Liver (tissue), 8 donors: ENCODE measurements at regions not wholly inside any gene's neighbourhood (a gene's known extent, or its start where the extent isn't known, plus 50 kb on each side); places are given as distances from the start of the nearest gene placed in this dataset.

ENCODE experiments used
- DNase-seq: peaks from one replicate; pipeline ENCODE4 v3.0.0-alpha.2; 2017; ENCODE audit warnings: low spot score
- H3K27ac ChIP-seq, 2 donors: one replicate each; pipeline ENCODE4 v1.7.0; 2013; ENCODE audit warnings: inconsistent platforms in 2 of 2, low read length in 2 of 2, control low read depth in 1 of 2, low read depth in 1 of 2, mild to moderate bottlenecking in 1 of 2
- H3K27me3 ChIP-seq, 4 donors: one replicate each; pipeline versions ENCODE4 v1.6.1 to v1.7.0; 2013; ENCODE audit warnings: low read length in 3 of 4, inconsistent platforms in 1 of 4, mild to moderate bottlenecking in 1 of 4, moderate library complexity in 1 of 4; ENCODE audit not compliant: control insufficient read depth in 4 of 4, insufficient read depth in 4 of 4
- H3K36me3 ChIP-seq, 4 donors: one replicate each; pipeline versions ENCODE4 v1.6.1 to v1.7.0; 2013; ENCODE audit warnings: low read length in 3 of 4, mild to moderate bottlenecking in 3 of 4, low read depth in 1 of 4, moderate library complexity in 1 of 4; ENCODE audit not compliant: control insufficient read depth in 4 of 4, insufficient read depth in 3 of 4
- H3K4me1 ChIP-seq, 4 donors: one replicate each; pipeline versions ENCODE4 v1.6.1 to v1.7.0; 2013; ENCODE audit warnings: low read length in 3 of 4, mild to moderate bottlenecking in 3 of 4, moderate library complexity in 1 of 4; ENCODE audit not compliant: control insufficient read depth in 4 of 4, insufficient read depth in 4 of 4
- H3K4me3 ChIP-seq, 3 donors: one replicate each; pipeline versions ENCODE4 v1.6.1 to v1.7.0; 2013; ENCODE audit warnings: low read length in 3 of 3, control low read depth in 1 of 3, low read depth in 1 of 3, mild to moderate bottlenecking in 1 of 3
- H3K9ac ChIP-seq, 2 donors: one replicate each; pipeline ENCODE4 v1.7.0; 2013; ENCODE audit warnings: low read length in 2 of 2, mild to moderate bottlenecking in 2 of 2, moderate library complexity in 2 of 2, control low read depth in 1 of 2, low read depth in 1 of 2
- H3K9me3 ChIP-seq, 4 donors: one replicate each; pipeline versions ENCODE4 v1.6.1 to v1.7.0; 2013; ENCODE audit warnings: low read length in 3 of 4; ENCODE audit not compliant: control insufficient read depth in 4 of 4
- EGR1 ChIP-seq, 2 donors: IDR thresholded peaks; 2 replicates each; pipeline ENCODE4 v1.6.1; 2016 to 2018; ENCODE audit warnings: antibody characterized with exemption in 2 of 2, low read depth in 2 of 2
- FOXA1 ChIP-seq: IDR thresholded peaks from 2 replicates; pipeline ENCODE4 v1.6.1; 2016; ENCODE audit warnings: antibody characterized with exemption
- FOXA2 ChIP-seq: IDR thresholded peaks from 2 replicates; pipeline ENCODE4 v1.6.1; 2016; ENCODE audit warnings: antibody characterized with exemption
- GABPA ChIP-seq, 2 donors: IDR thresholded peaks in 1 of 2; conservative IDR thresholded peaks in 1 of 2; 2 replicates each; pipeline ENCODE4 v1.6.1; 2016; ENCODE audit warnings: antibody characterized with exemption in 2 of 2, mild to moderate bottlenecking in 1 of 2, moderate library complexity in 1 of 2
- HNF4A ChIP-seq, 2 donors: conservative IDR thresholded peaks; 2 replicates each; pipeline ENCODE4 v1.6.1; 2016; ENCODE audit warnings: antibody characterized with exemption in 2 of 2, mild to moderate bottlenecking in 2 of 2
- HNF4G ChIP-seq: IDR thresholded peaks from 2 replicates; pipeline ENCODE4 v1.6.1; 2016; ENCODE audit warnings: antibody characterized with exemption
- JUND ChIP-seq, 2 donors: IDR thresholded peaks; 2 replicates each; pipeline ENCODE4 v1.6.1; 2016; ENCODE audit warnings: antibody characterized with exemption in 2 of 2
- MAX ChIP-seq: IDR thresholded peaks from 2 replicates; pipeline ENCODE4 v1.6.1; 2016; ENCODE audit warnings: antibody characterized with exemption
- NR2F2 ChIP-seq: IDR thresholded peaks from 2 replicates; pipeline ENCODE4 v1.6.1; 2016; ENCODE audit warnings: antibody characterized with exemption
- RAD21 ChIP-seq, 2 donors: IDR thresholded peaks; 2 replicates each; pipeline ENCODE4 v1.6.1; 2016; ENCODE audit warnings: antibody characterized with exemption in 2 of 2, mild to moderate bottlenecking in 2 of 2
- RXRA ChIP-seq, 2 donors: IDR thresholded peaks; 2 replicates each; pipeline ENCODE4 v1.6.1; 2017 to 2018; ENCODE audit warnings: antibody characterized with exemption in 2 of 2, mild to moderate bottlenecking in 1 of 2
- SP1 ChIP-seq: IDR thresholded peaks from 2 replicates; pipeline ENCODE4 v1.6.1; 2018; ENCODE audit warnings: antibody characterized with exemption, mild to moderate bottlenecking
- TAF1 ChIP-seq: conservative IDR thresholded peaks from 2 replicates; pipeline ENCODE4 v1.6.1; 2016; ENCODE audit warnings: antibody characterized with exemption, mild to moderate bottlenecking
- YY1 ChIP-seq: IDR thresholded peaks from 2 replicates; pipeline ENCODE4 v1.6.1; 2016; ENCODE audit warnings: antibody characterized with exemption, mild to moderate bottlenecking
- WGBS: extraction: QIAGEN DNeasy Blood & Tissue Kit; methylation state at CpG from one replicate; pipeline ENCODE4 v1.1.7; 2013; 5-methylcytosine and 5-hydroxymethylcytosine counted together
- TF ChIP-seq, protein P1 (sequence below): IDR thresholded peaks from 2 replicates; pipeline ENCODE4 v1.6.1; 2016; ENCODE audit warnings: antibody characterized with exemption, mild to moderate bottlenecking
- TF ChIP-seq, protein P2 (sequence below): IDR thresholded peaks from 2 replicates; pipeline ENCODE4 v1.6.1; 2016; ENCODE audit warnings: antibody characterized with exemption
- TF ChIP-seq, protein P3 (sequence below): IDR thresholded peaks from 2 replicates; pipeline ENCODE4 v1.6.1; 2016; ENCODE audit warnings: antibody characterized with exemption
- TF ChIP-seq, protein P4 (sequence below): fragments of 150-350 bp; IDR thresholded peaks from 2 replicates; pipeline ENCODE4 v1.5.1; 2017; ENCODE audit warnings: improper control_type of control experiment, low read depth, low read length; ENCODE audit not compliant: missing input control
- donor health status: healthy.
- donor health status: healthy.
- donor health status: healthy.
- donor health status: healthy.
- donor health status: healthy.

DNA sequence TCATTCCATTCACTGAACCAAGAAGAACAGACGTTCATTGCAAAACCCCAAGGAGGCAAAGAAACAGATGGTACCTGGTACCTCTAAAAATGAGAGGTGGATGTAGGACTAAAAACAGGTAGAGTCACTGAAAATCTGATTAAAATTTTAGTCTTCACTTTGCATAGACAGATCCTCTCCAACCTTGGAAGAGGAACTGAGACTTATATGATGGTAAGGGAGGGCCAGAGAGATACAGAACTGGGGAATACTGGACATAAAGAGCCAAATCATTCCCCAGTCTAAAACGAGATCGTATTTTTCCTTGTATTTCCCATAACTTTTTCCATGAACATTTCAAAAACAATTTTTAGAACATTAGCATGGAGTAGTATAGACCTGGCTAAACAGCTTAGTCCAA, 59.7 kb upstream of the SPOPL start:
- no peak for DNase-seq
- Histone ChIP-seq H3K27ac (no peak overlapping the region), H3K9me3 (no peaks in the 10 kb centered on the region), H3K27me3 (no peaks in the 10 kb centered on the region), H3K9ac (no peak overlapping the region), H3K36me3 (no peaks in the 10 kb centered on the region), H3K4me1 (peaks cover 0 to 2% (median 0%) of the 10 kb centered on the region in 4 donors), H3K4me3 (no peak overlapping the region)
- 92% methylated on average over 3 of the region's 3 CpGs for WGBS
- TF ChIP-seq HNF4G (no peak), FOXA1 (no peak), FOXA2 (no peak), EGR1 (IDR thresholded peaks at IDR 0.05; ENCODE audit: low read depth in 2 of 2) (no peak), JUND (IDR thresholded peaks at IDR 0.05) (no peak), TAF1 (no peak)
- TF ChIP-seq, protein P1, sequence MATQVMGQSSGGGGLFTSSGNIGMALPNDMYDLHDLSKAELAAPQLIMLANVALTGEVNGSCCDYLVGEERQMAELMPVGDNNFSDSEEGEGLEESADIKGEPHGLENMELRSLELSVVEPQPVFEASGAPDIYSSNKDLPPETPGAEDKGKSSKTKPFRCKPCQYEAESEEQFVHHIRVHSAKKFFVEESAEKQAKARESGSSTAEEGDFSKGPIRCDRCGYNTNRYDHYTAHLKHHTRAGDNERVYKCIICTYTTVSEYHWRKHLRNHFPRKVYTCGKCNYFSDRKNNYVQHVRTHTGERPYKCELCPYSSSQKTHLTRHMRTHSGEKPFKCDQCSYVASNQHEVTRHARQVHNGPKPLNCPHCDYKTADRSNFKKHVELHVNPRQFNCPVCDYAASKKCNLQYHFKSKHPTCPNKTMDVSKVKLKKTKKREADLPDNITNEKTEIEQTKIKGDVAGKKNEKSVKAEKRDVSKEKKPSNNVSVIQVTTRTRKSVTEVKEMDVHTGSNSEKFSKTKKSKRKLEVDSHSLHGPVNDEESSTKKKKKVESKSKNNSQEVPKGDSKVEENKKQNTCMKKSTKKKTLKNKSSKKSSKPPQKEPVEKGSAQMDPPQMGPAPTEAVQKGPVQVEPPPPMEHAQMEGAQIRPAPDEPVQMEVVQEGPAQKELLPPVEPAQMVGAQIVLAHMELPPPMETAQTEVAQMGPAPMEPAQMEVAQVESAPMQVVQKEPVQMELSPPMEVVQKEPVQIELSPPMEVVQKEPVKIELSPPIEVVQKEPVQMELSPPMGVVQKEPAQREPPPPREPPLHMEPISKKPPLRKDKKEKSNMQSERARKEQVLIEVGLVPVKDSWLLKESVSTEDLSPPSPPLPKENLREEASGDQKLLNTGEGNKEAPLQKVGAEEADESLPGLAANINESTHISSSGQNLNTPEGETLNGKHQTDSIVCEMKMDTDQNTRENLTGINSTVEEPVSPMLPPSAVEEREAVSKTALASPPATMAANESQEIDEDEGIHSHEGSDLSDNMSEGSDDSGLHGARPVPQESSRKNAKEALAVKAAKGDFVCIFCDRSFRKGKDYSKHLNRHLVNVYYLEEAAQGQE: no peak
- TF ChIP-seq, protein P2, sequence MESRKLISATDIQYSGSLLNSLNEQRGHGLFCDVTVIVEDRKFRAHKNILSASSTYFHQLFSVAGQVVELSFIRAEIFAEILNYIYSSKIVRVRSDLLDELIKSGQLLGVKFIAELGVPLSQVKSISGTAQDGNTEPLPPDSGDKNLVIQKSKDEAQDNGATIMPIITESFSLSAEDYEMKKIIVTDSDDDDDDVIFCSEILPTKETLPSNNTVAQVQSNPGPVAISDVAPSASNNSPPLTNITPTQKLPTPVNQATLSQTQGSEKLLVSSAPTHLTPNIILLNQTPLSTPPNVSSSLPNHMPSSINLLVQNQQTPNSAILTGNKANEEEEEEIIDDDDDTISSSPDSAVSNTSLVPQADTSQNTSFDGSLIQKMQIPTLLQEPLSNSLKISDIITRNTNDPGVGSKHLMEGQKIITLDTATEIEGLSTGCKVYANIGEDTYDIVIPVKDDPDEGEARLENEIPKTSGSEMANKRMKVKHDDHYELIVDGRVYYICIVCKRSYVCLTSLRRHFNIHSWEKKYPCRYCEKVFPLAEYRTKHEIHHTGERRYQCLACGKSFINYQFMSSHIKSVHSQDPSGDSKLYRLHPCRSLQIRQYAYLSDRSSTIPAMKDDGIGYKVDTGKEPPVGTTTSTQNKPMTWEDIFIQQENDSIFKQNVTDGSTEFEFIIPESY: no peak
- TF ChIP-seq, protein P3, sequence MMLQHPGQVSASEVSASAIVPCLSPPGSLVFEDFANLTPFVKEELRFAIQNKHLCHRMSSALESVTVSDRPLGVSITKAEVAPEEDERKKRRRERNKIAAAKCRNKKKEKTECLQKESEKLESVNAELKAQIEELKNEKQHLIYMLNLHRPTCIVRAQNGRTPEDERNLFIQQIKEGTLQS: no peak

GRCh38 chr2:138444411-138444810, 57.2 kb upstream of the SPOPL start:
- Histone ChIP-seq H3K4me1 (no peaks in the 10 kb centered on the region), H3K9ac (no peak overlapping the region), H3K27ac (no peak overlapping the region), H3K27me3 (no peaks in the 10 kb centered on the region), H3K36me3 (no peaks in the 10 kb centered on the region), H3K9me3 (no peaks in the 10 kb centered on the region), H3K4me3 (no peak overlapping the region)
- 88% methylated on average over 4 of the region's 4 CpGs for WGBS
- TF ChIP-seq, protein P2: no peak
- TF ChIP-seq, protein P3: no peak
- no peak for TF ChIP-seq HNF4A (conservative IDR thresholded peaks at IDR 0.05)
- TF ChIP-seq SP1: no peak
- TF ChIP-seq GABPA (IDR thresholded peaks at IDR 0.05 in 1 of 2, conservative IDR thresholded peaks at IDR 0.05 in 1 of 2): no peak
- TF ChIP-seq JUND (IDR thresholded peaks at IDR 0.05): no peak
- no peak for TF ChIP-seq NR2F2
- TF ChIP-seq RXRA (IDR thresholded peaks at IDR 0.05): no peak
- no peak for TF ChIP-seq TAF1
- no peak for TF ChIP-seq RAD21 (IDR thresholded peaks at IDR 0.05)
- TF ChIP-seq, protein P1: no peak
- TF ChIP-seq EGR1 (IDR thresholded peaks at IDR 0.05; ENCODE audit: low read depth in 2 of 2): no peak
- no peak for TF ChIP-seq FOXA1
- no peak for TF ChIP-seq HNF4G
- TF ChIP-seq FOXA2: no peak
- TF ChIP-seq, protein P4, sequence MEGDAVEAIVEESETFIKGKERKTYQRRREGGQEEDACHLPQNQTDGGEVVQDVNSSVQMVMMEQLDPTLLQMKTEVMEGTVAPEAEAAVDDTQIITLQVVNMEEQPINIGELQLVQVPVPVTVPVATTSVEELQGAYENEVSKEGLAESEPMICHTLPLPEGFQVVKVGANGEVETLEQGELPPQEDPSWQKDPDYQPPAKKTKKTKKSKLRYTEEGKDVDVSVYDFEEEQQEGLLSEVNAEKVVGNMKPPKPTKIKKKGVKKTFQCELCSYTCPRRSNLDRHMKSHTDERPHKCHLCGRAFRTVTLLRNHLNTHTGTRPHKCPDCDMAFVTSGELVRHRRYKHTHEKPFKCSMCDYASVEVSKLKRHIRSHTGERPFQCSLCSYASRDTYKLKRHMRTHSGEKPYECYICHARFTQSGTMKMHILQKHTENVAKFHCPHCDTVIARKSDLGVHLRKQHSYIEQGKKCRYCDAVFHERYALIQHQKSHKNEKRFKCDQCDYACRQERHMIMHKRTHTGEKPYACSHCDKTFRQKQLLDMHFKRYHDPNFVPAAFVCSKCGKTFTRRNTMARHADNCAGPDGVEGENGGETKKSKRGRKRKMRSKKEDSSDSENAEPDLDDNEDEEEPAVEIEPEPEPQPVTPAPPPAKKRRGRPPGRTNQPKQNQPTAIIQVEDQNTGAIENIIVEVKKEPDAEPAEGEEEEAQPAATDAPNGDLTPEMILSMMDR: no peak
- TF ChIP-seq MAX: no peak
- TF ChIP-seq YY1: no peak
- no peak for DNase-seq
